ENCODE measurements at regions not wholly inside any gene's neighbourhood (a gene's known extent, or its start where the extent isn't known, plus 50 kb on each side); places are given as distances from the start of the nearest gene placed in this dataset.
"Not testable (repeated sequence)": the region's sequence is repeated elsewhere in the genome, so short reads cannot be mapped to it uniquely, and the experiment has no call there.

GRCh38 chr4:9110700-9111099, 59.5 kb upstream of the FAM90A26 start:
- no CpG with 5 or more reads among the region's 3 CpGs for WGBS, 2 donors (ENCODE audit: extremely low coverage in 2 of 2, insufficient read length in 2 of 2, insufficient replicate concordance in 1 of 2)
- H3K4me2 ChIP-seq (ENCODE audit: insufficient read depth, low read length, poor library complexity, severe bottlenecking); H3K4ac ChIP-seq (ENCODE audit: low read length): not testable (repeated sequence)

GRCh38 chr4:9103148-9103524, 67.1 kb upstream of the FAM90A26 start:
- H3K4me1 ChIP-seq (ENCODE audit: control insufficient read depth in 2 of 2, insufficient read depth in 1 of 2, low read depth in 1 of 2, low read length in 2 of 2); H4K91ac ChIP-seq (ENCODE audit: low read depth, low read length, poor library complexity); H2AK5ac ChIP-seq (ENCODE audit: low read depth, low read length); DNase-seq (ENCODE audit: low spot score); H3K4me2 ChIP-seq (ENCODE audit: insufficient read depth, low read length, poor library complexity, severe bottlenecking); H2BK12ac ChIP-seq (ENCODE audit: low read length); H2BK120ac ChIP-seq (ENCODE audit: low read depth, low read length); H3K9me3 ChIP-seq (replicated peaks in 1 of 2; ENCODE audit: control insufficient read depth in 2 of 2, insufficient read depth in 1 of 2, low read depth in 1 of 2, low read length in 2 of 2); H3K9ac ChIP-seq (ENCODE audit: low read depth, low read length, poor library complexity); H2BK5ac ChIP-seq (ENCODE audit: low read length); H3K14ac ChIP-seq (ENCODE audit: low read length); H3K27me3 ChIP-seq (ENCODE audit: control insufficient read depth in 3 of 3, insufficient read depth in 3 of 3, low read depth in 1 of 3, low read length in 3 of 3); H2BK15ac ChIP-seq (ENCODE audit: low read length); H3K36me3 ChIP-seq (replicated peaks in 1 of 2; ENCODE audit: control insufficient read depth in 2 of 2, insufficient read depth in 2 of 2, low read length in 2 of 2); H3K4me3 ChIP-seq (ENCODE audit: low read length in 2 of 2); H4K8ac ChIP-seq (ENCODE audit: low read depth, low read length); H3K18ac ChIP-seq (ENCODE audit: low read length); H3K4ac ChIP-seq (ENCODE audit: low read length); H2AFZ ChIP-seq (ENCODE audit: low read length); H3K27ac ChIP-seq (replicated peaks; ENCODE audit: low read length); H3K23ac ChIP-seq (ENCODE audit: low read depth, low read length, poor library complexity); H3K79me1 ChIP-seq (ENCODE audit: low read depth, low read length): not testable (repeated sequence)
- WGBS, 2 donors (ENCODE audit: extremely low coverage in 2 of 2, insufficient read length in 2 of 2, insufficient replicate concordance in 1 of 2): no CpG with 5 or more reads among the region's 6 CpGs

More at GRCh38 chr4:9110700-9111099, 59.5 kb upstream of the FAM90A26 start:
- not testable (repeated sequence) for H2BK15ac ChIP-seq (ENCODE audit: low read length); H3K4me1 ChIP-seq (ENCODE audit: control insufficient read depth in 2 of 2, insufficient read depth in 1 of 2, low read depth in 1 of 2, low read length in 2 of 2); H2AK5ac ChIP-seq (ENCODE audit: low read depth, low read length); H4K8ac ChIP-seq (ENCODE audit: low read depth, low read length); H3K9me3 ChIP-seq (replicated peaks in 1 of 2; ENCODE audit: control insufficient read depth in 2 of 2, insufficient read depth in 1 of 2, low read depth in 1 of 2, low read length in 2 of 2); H2BK12ac ChIP-seq (ENCODE audit: low read length); H3K18ac ChIP-seq (ENCODE audit: low read length); H2AFZ ChIP-seq (ENCODE audit: low read length); H2BK120ac ChIP-seq (ENCODE audit: low read depth, low read length); H3K23ac ChIP-seq (ENCODE audit: low read depth, low read length, poor library complexity); H4K91ac ChIP-seq (ENCODE audit: low read depth, low read length, poor library complexity); H3K27ac ChIP-seq (replicated peaks; ENCODE audit: low read length); H3K9ac ChIP-seq (ENCODE audit: low read depth, low read length, poor library complexity); H2BK5ac ChIP-seq (ENCODE audit: low read length); H3K36me3 ChIP-seq (replicated peaks in 1 of 2; ENCODE audit: control insufficient read depth in 2 of 2, insufficient read depth in 2 of 2, low read length in 2 of 2); H3K14ac ChIP-seq (ENCODE audit: low read length); H3K27me3 ChIP-seq (ENCODE audit: control insufficient read depth in 3 of 3, insufficient read depth in 3 of 3, low read depth in 1 of 3, low read length in 3 of 3); H3K4me3 ChIP-seq (ENCODE audit: low read length in 2 of 2); DNase-seq (ENCODE audit: low spot score); H3K79me1 ChIP-seq (ENCODE audit: low read depth, low read length)

- H2BK120ac ChIP-seq (ENCODE audit: low read depth, low read length); H3K18ac ChIP-seq (ENCODE audit: low read length); H3K4ac ChIP-seq (ENCODE audit: low read length); DNase-seq (ENCODE audit: low spot score); H3K23ac ChIP-seq (ENCODE audit: low read depth, low read length, poor library complexity); H3K27me3 ChIP-seq (ENCODE audit: control insufficient read depth in 3 of 3, insufficient read depth in 3 of 3, low read depth in 1 of 3, low read length in 3 of 3); H3K36me3 ChIP-seq (replicated peaks in 1 of 2; ENCODE audit: control insufficient read depth in 2 of 2, insufficient read depth in 2 of 2, low read length in 2 of 2); H2AK5ac ChIP-seq (ENCODE audit: low read depth, low read length); H2BK5ac ChIP-seq (ENCODE audit: low read length); H3K9me3 ChIP-seq (replicated peaks in 1 of 2; ENCODE audit: control insufficient read depth in 2 of 2, insufficient read depth in 1 of 2, low read depth in 1 of 2, low read length in 2 of 2); H2BK15ac ChIP-seq (ENCODE audit: low read length); H3K14ac ChIP-seq (ENCODE audit: low read length); H3K4me2 ChIP-seq (ENCODE audit: insufficient read depth, low read length, poor library complexity, severe bottlenecking); H2AFZ ChIP-seq (ENCODE audit: low read length); H4K91ac ChIP-seq (ENCODE audit: low read depth, low read length, poor library complexity); H3K4me1 ChIP-seq (ENCODE audit: control insufficient read depth in 2 of 2, insufficient read depth in 1 of 2, low read depth in 1 of 2, low read length in 2 of 2); H2BK12ac ChIP-seq (ENCODE audit: low read length); H3K4me3 ChIP-seq (ENCODE audit: low read length in 2 of 2); H3K79me1 ChIP-seq (ENCODE audit: low read depth, low read length); H4K8ac ChIP-seq (ENCODE audit: low read depth, low read length); H3K9ac ChIP-seq (ENCODE audit: low read depth, low read length, poor library complexity); H3K27ac ChIP-seq (replicated peaks; ENCODE audit: low read length): not testable (repeated sequence)
- WGBS, 2 donors (ENCODE audit: extremely low coverage in 2 of 2, insufficient read length in 2 of 2, insufficient replicate concordance in 1 of 2): no CpG with 5 or more reads among the region's 22 CpGs
Observed at GRCh38 chr4:9102471-9103147, 67.6 kb upstream of the FAM90A26 start.

- not testable (repeated sequence) for H3K23ac ChIP-seq (ENCODE audit: low read depth, low read length, poor library complexity); H3K4ac ChIP-seq (ENCODE audit: low read length); H2AK5ac ChIP-seq (ENCODE audit: low read depth, low read length); H3K9me3 ChIP-seq (replicated peaks in 1 of 2; ENCODE audit: control insufficient read depth in 2 of 2, insufficient read depth in 1 of 2, low read depth in 1 of 2, low read length in 2 of 2); DNase-seq (ENCODE audit: low spot score); H3K36me3 ChIP-seq (replicated peaks in 1 of 2; ENCODE audit: control insufficient read depth in 2 of 2, insufficient read depth in 2 of 2, low read length in 2 of 2); H3K79me1 ChIP-seq (ENCODE audit: low read depth, low read length); H2BK12ac ChIP-seq (ENCODE audit: low read length); H3K18ac ChIP-seq (ENCODE audit: low read length); H3K9ac ChIP-seq (ENCODE audit: low read depth, low read length, poor library complexity); H4K91ac ChIP-seq (ENCODE audit: low read depth, low read length, poor library complexity); H2BK15ac ChIP-seq (ENCODE audit: low read length); H2BK5ac ChIP-seq (ENCODE audit: low read length); H3K4me3 ChIP-seq (ENCODE audit: low read length in 2 of 2); H2BK120ac ChIP-seq (ENCODE audit: low read depth, low read length); H4K8ac ChIP-seq (ENCODE audit: low read depth, low read length); H3K4me1 ChIP-seq (ENCODE audit: control insufficient read depth in 2 of 2, insufficient read depth in 1 of 2, low read depth in 1 of 2, low read length in 2 of 2); H3K27me3 ChIP-seq (ENCODE audit: control insufficient read depth in 3 of 3, insufficient read depth in 3 of 3, low read depth in 1 of 3, low read length in 3 of 3); H3K27ac ChIP-seq (replicated peaks; ENCODE audit: low read length); H2AFZ ChIP-seq (ENCODE audit: low read length); H3K14ac ChIP-seq (ENCODE audit: low read length); H3K4me2 ChIP-seq (ENCODE audit: insufficient read depth, low read length, poor library complexity, severe bottlenecking)
- WGBS, 2 donors (ENCODE audit: extremely low coverage in 2 of 2, insufficient read length in 2 of 2, insufficient replicate concordance in 1 of 2): no CpG with 5 or more reads among the region's 5 CpGs
Observed at GRCh38 chr4:9096330-9096729, 73.9 kb upstream of the FAM90A26 start.
